ENCODE measurements at regions not wholly inside any gene's neighbourhood (a gene's known extent, or its start where the extent isn't known, plus 50 kb on each side); places are given as distances from the start of the nearest gene placed in this dataset.

DNA sequence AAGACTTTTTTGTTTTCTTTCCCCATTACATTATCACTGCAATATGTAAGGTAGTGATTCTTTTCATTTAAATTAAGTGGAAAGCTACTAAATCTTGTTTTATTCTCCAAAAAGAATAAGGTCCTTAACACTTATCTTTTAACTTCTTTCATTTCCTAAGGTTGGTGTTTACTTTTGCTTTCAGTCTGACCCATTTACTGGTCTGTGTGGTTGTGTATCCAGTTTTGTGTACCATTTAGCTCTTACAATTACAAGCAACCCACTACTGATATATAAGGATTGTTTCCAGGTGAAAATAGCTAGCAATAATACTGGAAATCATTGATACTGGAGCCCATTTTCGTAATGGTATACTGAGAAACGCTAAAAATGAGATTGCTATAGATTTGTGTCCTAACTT is 123.1 kb upstream of the CXorf66 start:
- no peak for TF ChIP-seq SNAI2 (CRISPR knock-in tag; IDR thresholded peaks at IDR 0.05)
- TF ChIP-seq ZNF8 (CRISPR knock-in tag; IDR thresholded peaks at IDR 0.05), result no peak
- no peak for TF ChIP-seq ZNF70 (CRISPR knock-in tag; IDR thresholded peaks at IDR 0.05)
- no peak for TF ChIP-seq ZFP30 (CRISPR knock-in tag; IDR thresholded peaks at IDR 0.05)
- TF ChIP-seq, protein P1, sequence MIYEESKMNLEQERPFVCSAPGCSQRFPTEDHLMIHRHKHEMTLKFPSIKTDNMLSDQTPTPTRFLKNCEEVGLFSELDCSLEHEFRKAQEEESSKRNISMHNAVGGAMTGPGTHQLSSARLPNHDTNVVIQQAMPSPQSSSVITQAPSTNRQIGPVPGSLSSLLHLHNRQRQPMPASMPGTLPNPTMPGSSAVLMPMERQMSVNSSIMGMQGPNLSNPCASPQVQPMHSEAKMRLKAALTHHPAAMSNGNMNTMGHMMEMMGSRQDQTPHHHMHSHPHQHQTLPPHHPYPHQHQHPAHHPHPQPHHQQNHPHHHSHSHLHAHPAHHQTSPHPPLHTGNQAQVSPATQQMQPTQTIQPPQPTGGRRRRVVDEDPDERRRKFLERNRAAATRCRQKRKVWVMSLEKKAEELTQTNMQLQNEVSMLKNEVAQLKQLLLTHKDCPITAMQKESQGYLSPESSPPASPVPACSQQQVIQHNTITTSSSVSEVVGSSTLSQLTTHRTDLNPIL (CRISPR knock-in tag; IDR thresholded peaks at IDR 0.05; ENCODE audit: low read depth), result no peak
- no peak for ATAC-seq

DNA sequence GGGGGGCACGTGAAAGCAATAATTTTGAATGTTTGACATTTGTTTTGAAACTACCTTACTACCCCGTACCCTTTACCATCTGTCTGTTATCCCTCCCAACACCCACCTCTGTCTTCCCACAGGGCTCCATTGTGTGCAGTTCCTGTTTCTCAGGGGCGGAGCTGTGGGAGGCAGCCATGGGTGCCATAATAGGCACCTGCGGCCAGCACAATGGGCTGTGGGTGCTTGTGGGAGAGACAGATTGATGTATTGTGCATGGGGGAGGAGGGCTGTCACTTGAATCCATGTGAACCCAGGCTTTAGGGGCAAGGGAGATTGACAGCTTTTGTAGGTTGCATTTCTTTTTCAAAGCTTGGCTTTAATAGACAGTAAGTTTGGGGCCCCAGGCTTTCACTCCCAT is 122.6 kb upstream of the CXorf66 start:
- no peak for ATAC-seq
- TF ChIP-seq, protein P2, sequence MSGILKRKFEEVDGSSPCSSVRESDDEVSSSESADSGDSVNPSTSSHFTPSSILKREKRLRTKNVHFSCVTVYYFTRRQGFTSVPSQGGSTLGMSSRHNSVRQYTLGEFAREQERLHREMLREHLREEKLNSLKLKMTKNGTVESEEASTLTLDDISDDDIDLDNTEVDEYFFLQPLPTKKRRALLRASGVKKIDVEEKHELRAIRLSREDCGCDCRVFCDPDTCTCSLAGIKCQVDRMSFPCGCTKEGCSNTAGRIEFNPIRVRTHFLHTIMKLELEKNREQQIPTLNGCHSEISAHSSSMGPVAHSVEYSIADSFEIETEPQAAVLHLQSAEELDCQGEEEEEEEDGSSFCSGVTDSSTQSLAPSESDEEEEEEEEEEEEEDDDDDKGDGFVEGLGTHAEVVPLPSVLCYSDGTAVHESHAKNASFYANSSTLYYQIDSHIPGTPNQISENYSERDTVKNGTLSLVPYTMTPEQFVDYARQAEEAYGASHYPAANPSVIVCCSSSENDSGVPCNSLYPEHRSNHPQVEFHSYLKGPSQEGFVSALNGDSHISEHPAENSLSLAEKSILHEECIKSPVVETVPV (CRISPR knock-in tag; IDR thresholded peaks at IDR 0.05), result no peak
- no peak for TF ChIP-seq ZC3H10 (CRISPR knock-in tag; IDR thresholded peaks at IDR 0.05)
- TF ChIP-seq SNAI2 (CRISPR knock-in tag; IDR thresholded peaks at IDR 0.05), result no peak
- no peak for TF ChIP-seq PATZ1 (CRISPR knock-in tag; IDR thresholded peaks at IDR 0.05; ENCODE audit: borderline replicate concordance)
- TF ChIP-seq ISL1 (CRISPR knock-in tag; IDR thresholded peaks at IDR 0.05), result no peak
- TF ChIP-seq ZFP30 (CRISPR knock-in tag; IDR thresholded peaks at IDR 0.05), result no peak
- TF ChIP-seq, protein P1 (CRISPR knock-in tag; IDR thresholded peaks at IDR 0.05; ENCODE audit: low read depth), result no peak
- TF ChIP-seq, protein P3, sequence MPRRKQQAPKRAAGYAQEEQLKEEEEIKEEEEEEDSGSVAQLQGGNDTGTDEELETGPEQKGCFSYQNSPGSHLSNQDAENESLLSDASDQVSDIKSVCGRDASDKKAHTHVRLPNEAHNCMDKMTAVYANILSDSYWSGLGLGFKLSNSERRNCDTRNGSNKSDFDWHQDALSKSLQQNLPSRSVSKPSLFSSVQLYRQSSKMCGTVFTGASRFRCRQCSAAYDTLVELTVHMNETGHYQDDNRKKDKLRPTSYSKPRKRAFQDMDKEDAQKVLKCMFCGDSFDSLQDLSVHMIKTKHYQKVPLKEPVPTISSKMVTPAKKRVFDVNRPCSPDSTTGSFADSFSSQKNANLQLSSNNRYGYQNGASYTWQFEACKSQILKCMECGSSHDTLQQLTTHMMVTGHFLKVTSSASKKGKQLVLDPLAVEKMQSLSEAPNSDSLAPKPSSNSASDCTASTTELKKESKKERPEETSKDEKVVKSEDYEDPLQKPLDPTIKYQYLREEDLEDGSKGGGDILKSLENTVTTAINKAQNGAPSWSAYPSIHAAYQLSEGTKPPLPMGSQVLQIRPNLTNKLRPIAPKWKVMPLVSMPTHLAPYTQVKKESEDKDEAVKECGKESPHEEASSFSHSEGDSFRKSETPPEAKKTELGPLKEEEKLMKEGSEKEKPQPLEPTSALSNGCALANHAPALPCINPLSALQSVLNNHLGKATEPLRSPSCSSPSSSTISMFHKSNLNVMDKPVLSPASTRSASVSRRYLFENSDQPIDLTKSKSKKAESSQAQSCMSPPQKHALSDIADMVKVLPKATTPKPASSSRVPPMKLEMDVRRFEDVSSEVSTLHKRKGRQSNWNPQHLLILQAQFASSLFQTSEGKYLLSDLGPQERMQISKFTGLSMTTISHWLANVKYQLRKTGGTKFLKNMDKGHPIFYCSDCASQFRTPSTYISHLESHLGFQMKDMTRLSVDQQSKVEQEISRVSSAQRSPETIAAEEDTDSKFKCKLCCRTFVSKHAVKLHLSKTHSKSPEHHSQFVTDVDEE (CRISPR knock-in tag; IDR thresholded peaks at IDR 0.05), result no peak
- no peak for TF ChIP-seq TCF4 (CRISPR knock-in tag; IDR thresholded peaks at IDR 0.05; ENCODE audit: borderline replicate concordance)
- TF ChIP-seq, protein P4, sequence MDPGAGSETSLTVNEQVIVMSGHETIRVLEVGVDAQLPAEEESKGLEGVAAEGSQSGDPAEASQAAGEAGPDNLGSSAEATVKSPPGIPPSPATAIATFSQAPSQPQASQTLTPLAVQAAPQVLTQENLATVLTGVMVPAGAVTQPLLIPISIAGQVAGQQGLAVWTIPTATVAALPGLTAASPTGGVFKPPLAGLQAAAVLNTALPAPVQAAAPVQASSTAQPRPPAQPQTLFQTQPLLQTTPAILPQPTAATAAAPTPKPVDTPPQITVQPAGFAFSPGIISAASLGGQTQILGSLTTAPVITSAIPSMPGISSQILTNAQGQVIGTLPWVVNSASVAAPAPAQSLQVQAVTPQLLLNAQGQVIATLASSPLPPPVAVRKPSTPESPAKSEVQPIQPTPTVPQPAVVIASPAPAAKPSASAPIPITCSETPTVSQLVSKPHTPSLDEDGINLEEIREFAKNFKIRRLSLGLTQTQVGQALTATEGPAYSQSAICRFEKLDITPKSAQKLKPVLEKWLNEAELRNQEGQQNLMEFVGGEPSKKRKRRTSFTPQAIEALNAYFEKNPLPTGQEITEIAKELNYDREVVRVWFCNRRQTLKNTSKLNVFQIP (CRISPR knock-in tag; IDR thresholded peaks at IDR 0.05; ENCODE audit: borderline replicate concordance, low read depth), result no peak
- TF ChIP-seq ZNF70 (CRISPR knock-in tag; IDR thresholded peaks at IDR 0.05), result no peak
- TF ChIP-seq ZNF8 (CRISPR knock-in tag; IDR thresholded peaks at IDR 0.05), result no peak
- no peak for TF ChIP-seq ESRRG (CRISPR knock-in tag; IDR thresholded peaks at IDR 0.05)
- TF ChIP-seq ARNTL (CRISPR knock-in tag; IDR thresholded peaks at IDR 0.05; ENCODE audit: borderline replicate concordance, low read depth), result no peak

DNA sequence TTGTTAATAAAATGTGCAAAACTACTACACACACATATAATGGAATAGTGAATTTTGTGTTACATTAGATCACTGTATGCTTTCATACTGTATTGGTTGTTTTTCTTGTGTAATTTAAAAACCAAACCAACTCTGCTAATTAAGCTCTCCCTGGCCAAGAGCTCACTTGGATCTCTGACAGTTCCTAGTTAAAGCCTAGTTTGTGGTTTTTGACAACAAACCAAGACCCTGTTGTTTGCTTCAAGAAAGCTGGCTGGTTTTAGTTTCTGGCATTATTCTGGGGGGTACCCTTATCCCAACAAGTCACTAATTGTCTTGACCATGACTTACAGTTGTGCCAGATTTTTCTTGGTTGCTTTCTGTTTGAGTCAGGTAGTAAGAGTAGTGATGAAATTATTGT is 121.4 kb upstream of the CXorf66 start:
- no peak for ATAC-seq
- no peak for TF ChIP-seq ZC3H10 (CRISPR knock-in tag; IDR thresholded peaks at IDR 0.05)
- no peak for TF ChIP-seq ZFP3 (CRISPR knock-in tag; IDR thresholded peaks at IDR 0.05)
- no peak for TF ChIP-seq PPARA (CRISPR knock-in tag; IDR thresholded peaks at IDR 0.05; ENCODE audit: borderline replicate concordance)
- no peak for TF ChIP-seq OSR1 (CRISPR knock-in tag; IDR thresholded peaks at IDR 0.05)
- TF ChIP-seq, protein P2 (CRISPR knock-in tag; IDR thresholded peaks at IDR 0.05), result no peak
- no peak for TF ChIP-seq GLIS3 (CRISPR knock-in tag; IDR thresholded peaks at IDR 0.05)
- no peak for TF ChIP-seq TCF4 (CRISPR knock-in tag; IDR thresholded peaks at IDR 0.05; ENCODE audit: borderline replicate concordance)
- no peak for TF ChIP-seq RARB (CRISPR knock-in tag; IDR thresholded peaks at IDR 0.05)
- TF ChIP-seq ZFP30 (CRISPR knock-in tag; IDR thresholded peaks at IDR 0.05), result no peak
- TF ChIP-seq, protein P3 (CRISPR knock-in tag; IDR thresholded peaks at IDR 0.05), result no peak
- no peak for TF ChIP-seq SNAI2 (CRISPR knock-in tag; IDR thresholded peaks at IDR 0.05)
- no peak for TF ChIP-seq ZNF565 (CRISPR knock-in tag; conservative IDR thresholded peaks at IDR 0.05; ENCODE audit: low read depth)
- TF ChIP-seq, protein P4 (CRISPR knock-in tag; IDR thresholded peaks at IDR 0.05; ENCODE audit: borderline replicate concordance, low read depth), result no peak
